Ishikawa (cell line): ENCODE measurements at regions not wholly inside any gene's neighbourhood (a gene's known extent, or its start where the extent isn't known, plus 50 kb on each side); places are given as distances from the start of the nearest gene placed in this dataset.

Experiments
- EP300 ChIP-seq: IDR thresholded peaks from 2 replicates; pipeline ENCODE4 v1.6.1; 2012; ENCODE audit warnings: borderline replicate concordance
- RAD21 ChIP-seq: IDR thresholded peaks from 2 replicates; pipeline ENCODE4 v1.6.1; 2012; ENCODE audit warnings: low read depth
- ZBTB7A ChIP-seq: IDR thresholded peaks from 2 replicates; pipeline ENCODE4 v1.6.1; 2012; ENCODE audit warnings: low read depth

- no peak for TF ChIP-seq EP300
- no peak for TF ChIP-seq RAD21
- no peak for TF ChIP-seq ZBTB7A
Measured at GRCh38 chr4:178811356-178811755, 1369.1 kb upstream of the AGA start.
